ENCODE measurements at regions not wholly inside any gene's neighbourhood (a gene's known extent, or its start where the extent isn't known, plus 50 kb on each side); places are given as distances from the start of the nearest gene placed in this dataset.
A peak's percentile ranks its signal among the peaks of the same experiment; 100 is the strongest.

- no peaks in the 10 kb centered on the region for H3K27me3 ChIP-seq (ENCODE audit: insufficient read depth, low read length, poor library complexity)
- peaks cover 2% of the 10 kb centered on the region for H3K9me3 ChIP-seq (ENCODE audit: insufficient read depth, low read length, severe bottlenecking)
- no peak overlapping the region for H3K27ac ChIP-seq (ENCODE audit: low read length)
- no peaks in the 10 kb centered on the region for H3K79me2 ChIP-seq (ENCODE audit: insufficient read depth, low read length)
- no peaks in the 10 kb centered on the region for H3K36me3 ChIP-seq (ENCODE audit: insufficient read depth, low read length)
- no peaks in the 10 kb centered on the region for H4K20me1 ChIP-seq (ENCODE audit: insufficient read depth, low read length)
- no peak overlapping the region for H3K4me3 ChIP-seq (ENCODE audit: low read depth in 1 of 2, low read length in 2 of 2)
- H3K4me1 ChIP-seq (ENCODE audit: insufficient read depth, low read length), result peaks cover 21% of the 10 kb centered on the region
- TF ChIP-seq CTCF (IDR thresholded peaks at IDR 0.05; ENCODE audit: borderline replicate concordance, extremely low read depth, low read length, poor library complexity, severe bottlenecking), result no peak
- no peak for TF ChIP-seq EZH2 (IDR thresholded peaks at IDR 0.05; ENCODE audit: borderline replicate concordance, low read depth, low read length, severe bottlenecking)
- no peak for DNase-seq
- no peak overlapping the region for H3K9ac ChIP-seq (ENCODE audit: low read depth, low read length)
- H3K4me2 ChIP-seq (ENCODE audit: insufficient read depth, low read length), result no peak overlapping the region
- ATAC-seq (ENCODE audit: insufficient read depth, low read depth), result peak; percentile 81
- no peak overlapping the region for H2AFZ ChIP-seq (ENCODE audit: low read depth, low read length)
Observed at GRCh38 chr18:29383311-29384273, 1206.7 kb upstream of the CDH2 start.

- H4K20me1 ChIP-seq (ENCODE audit: insufficient read depth, low read length), result no peaks in the 10 kb centered on the region
- H3K4me1 ChIP-seq (ENCODE audit: insufficient read depth, low read length), result peaks cover 8% of the 10 kb centered on the region
- no peak overlapping the region for H3K9ac ChIP-seq (ENCODE audit: low read depth, low read length)
- no peaks in the 10 kb centered on the region for H3K79me2 ChIP-seq (ENCODE audit: insufficient read depth, low read length)
- H3K9me3 ChIP-seq (ENCODE audit: insufficient read depth, low read length, severe bottlenecking), result peaks cover 2% of the 10 kb centered on the region
- TF ChIP-seq EZH2 (IDR thresholded peaks at IDR 0.05; ENCODE audit: borderline replicate concordance, low read depth, low read length, severe bottlenecking) (no peak), CTCF (IDR thresholded peaks at IDR 0.05; ENCODE audit: borderline replicate concordance, extremely low read depth, low read length, poor library complexity, severe bottlenecking) (no peak)
- no peak overlapping the region for H3K27ac ChIP-seq (ENCODE audit: low read length)
- no peak overlapping the region for H2AFZ ChIP-seq (ENCODE audit: low read depth, low read length)
- no peak overlapping the region for H3K4me3 ChIP-seq (ENCODE audit: low read depth in 1 of 2, low read length in 2 of 2)
- no peak overlapping the region for H3K4me2 ChIP-seq (ENCODE audit: insufficient read depth, low read length)
- no peaks in the 10 kb centered on the region for H3K36me3 ChIP-seq (ENCODE audit: insufficient read depth, low read length)
- no peaks in the 10 kb centered on the region for H3K27me3 ChIP-seq (ENCODE audit: insufficient read depth, low read length, poor library complexity)
- ATAC-seq (ENCODE audit: insufficient read depth, low read depth) (no peak), DNase-seq (no peak)
Observed at GRCh38 chr18:29378651-29379136, 1201.8 kb upstream of the CDH2 start.

GRCh38 chr18:29377346-29377745 lies 1200.4 kb upstream of the CDH2 start:
- Histone ChIP-seq H3K9ac (ENCODE audit: low read depth, low read length) (no peak overlapping the region), H4K20me1 (ENCODE audit: insufficient read depth, low read length) (no peaks in the 10 kb centered on the region), H3K36me3 (ENCODE audit: insufficient read depth, low read length) (no peaks in the 10 kb centered on the region), H3K27ac (ENCODE audit: low read length) (no peak overlapping the region), H3K79me2 (ENCODE audit: insufficient read depth, low read length) (no peaks in the 10 kb centered on the region), H3K4me2 (ENCODE audit: insufficient read depth, low read length) (no peak overlapping the region), H3K4me1 (ENCODE audit: insufficient read depth, low read length) (no peaks in the 10 kb centered on the region), H2AFZ (ENCODE audit: low read depth, low read length) (no peak overlapping the region), H3K27me3 (ENCODE audit: insufficient read depth, low read length, poor library complexity) (no peaks in the 10 kb centered on the region), H3K9me3 (ENCODE audit: insufficient read depth, low read length, severe bottlenecking) (peaks cover 12% of the 10 kb centered on the region), H3K4me3 (ENCODE audit: low read depth in 1 of 2, low read length in 2 of 2) (no peak overlapping the region)
- ATAC-seq (ENCODE audit: insufficient read depth, low read depth), result no peak; the same call in 2 of the 3 replicates
- no peak for TF ChIP-seq CTCF (IDR thresholded peaks at IDR 0.05; ENCODE audit: borderline replicate concordance, extremely low read depth, low read length, poor library complexity, severe bottlenecking)
- TF ChIP-seq EZH2 (IDR thresholded peaks at IDR 0.05; ENCODE audit: borderline replicate concordance, low read depth, low read length, severe bottlenecking), result no peak
- DNase-seq, result no peak
